GM12875 (cell line): ENCODE measurements at regions not wholly inside any gene's neighbourhood (a gene's known extent, or its start where the extent isn't known, plus 50 kb on each side); places are given as distances from the start of the nearest gene placed in this dataset.

Experiments
- H3K4me3 ChIP-seq: one replicate; pipeline ENCODE4 v1.5.1; 2011; ENCODE audit warnings: low read depth, low read length, control low read depth
- CTCF ChIP-seq: IDR thresholded peaks from 2 replicates; pipeline ENCODE4 v1.5.1; 2011; ENCODE audit warnings: low read depth, mild to moderate bottlenecking, control low read depth, inconsistent platforms, low read length, moderate library complexity, borderline replicate concordance; ENCODE audit not compliant: insufficient read depth

GRCh38 chr12:93306636-93307035 is 71.1 kb upstream of the NUDT4 start:
- TF ChIP-seq CTCF: no peak
- H3K4me3 ChIP-seq: no peak overlapping the region

- H3K4me3 ChIP-seq: no peak overlapping the region
- no peak for TF ChIP-seq CTCF
These were observed 69.4 kb upstream of the NUDT4 start for GRCh38 chr12:93308281-93308680.

- no peak for TF ChIP-seq CTCF
- H3K4me3 ChIP-seq: no peak overlapping the region
These were observed 65.9 kb upstream of the NUDT4 start for GRCh38 chr12:93311827-93312226.

GRCh38 chr12:93314177-93314497 is 63.6 kb upstream of the NUDT4 start:
- H3K4me3 ChIP-seq: no peak overlapping the region
- no peak for TF ChIP-seq CTCF

GRCh38 chr12:93315385-93315906 is 62.3 kb upstream of the NUDT4 start:
- no peak for TF ChIP-seq CTCF
- H3K4me3 ChIP-seq: no peak overlapping the region

GRCh38 chr12:93315907-93316622 is 61.7 kb upstream of the NUDT4 start:
- no peak overlapping the region for H3K4me3 ChIP-seq
- no peak for TF ChIP-seq CTCF

GRCh38 chr12:93316623-93316971 is 61.1 kb upstream of the NUDT4 start:
- H3K4me3 ChIP-seq: no peak overlapping the region
- no peak for TF ChIP-seq CTCF
